AG10803 (cell line): ENCODE measurements at regions not wholly inside any gene's neighbourhood (a gene's known extent, or its start where the extent isn't known, plus 50 kb on each side); places are given as distances from the start of the nearest gene placed in this dataset.

ENCODE experiments used
- DNase-seq: peaks from one replicate; pipeline ENCODE4 v3.0.0; 2010; ENCODE audit warnings: low read depth
- H3K4me3 ChIP-seq: 2 replicates; pipeline ENCODE4 v1.5.1; 2011; ENCODE audit warnings: mild to moderate bottlenecking, low read length, control low read depth
- TF ChIP-seq, protein P1 (sequence below): conservative IDR thresholded peaks from 2 replicates; pipeline ENCODE4 v1.5.1; 2011; ENCODE audit warnings: mild to moderate bottlenecking, low read length, control low read depth, inconsistent platforms

DNA sequence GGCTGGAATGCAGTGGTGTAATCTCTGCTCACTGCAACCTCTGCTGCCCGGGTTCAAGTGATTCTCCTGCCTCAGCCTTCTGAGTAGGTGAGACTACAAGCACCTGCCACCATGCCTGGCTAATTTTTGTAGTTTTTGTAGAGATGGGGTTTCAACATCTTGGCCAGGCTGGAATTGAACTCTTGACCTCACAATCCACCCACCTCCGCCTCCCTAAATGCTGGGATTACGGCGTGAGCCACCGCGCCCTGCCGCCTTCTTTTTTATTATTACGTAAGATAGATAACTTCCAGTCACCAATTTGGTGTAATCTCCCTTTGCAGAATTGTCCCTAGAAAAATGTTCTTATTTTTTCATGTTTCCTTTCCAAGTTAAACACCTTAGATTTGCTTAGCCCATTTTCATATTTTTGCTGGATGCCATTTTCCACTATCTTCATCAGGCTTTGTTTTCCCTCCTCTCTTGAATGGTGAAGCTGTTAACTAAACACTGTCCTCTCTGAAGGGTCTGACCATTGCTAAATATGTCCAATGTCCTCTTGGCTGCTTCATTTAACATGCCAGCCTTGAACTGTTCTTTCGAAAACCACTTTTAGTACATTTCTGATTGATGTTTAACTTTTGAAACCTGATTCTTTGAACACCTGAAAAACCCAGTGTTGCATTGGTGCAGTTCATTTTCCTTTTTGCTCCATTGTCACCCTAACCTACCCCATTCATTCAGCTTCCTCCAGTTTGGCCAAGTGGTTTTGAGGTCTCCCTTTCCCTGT, 135.1 kb upstream of the PIK3R1 start:
- no peak for DNase-seq
- TF ChIP-seq, protein P1, sequence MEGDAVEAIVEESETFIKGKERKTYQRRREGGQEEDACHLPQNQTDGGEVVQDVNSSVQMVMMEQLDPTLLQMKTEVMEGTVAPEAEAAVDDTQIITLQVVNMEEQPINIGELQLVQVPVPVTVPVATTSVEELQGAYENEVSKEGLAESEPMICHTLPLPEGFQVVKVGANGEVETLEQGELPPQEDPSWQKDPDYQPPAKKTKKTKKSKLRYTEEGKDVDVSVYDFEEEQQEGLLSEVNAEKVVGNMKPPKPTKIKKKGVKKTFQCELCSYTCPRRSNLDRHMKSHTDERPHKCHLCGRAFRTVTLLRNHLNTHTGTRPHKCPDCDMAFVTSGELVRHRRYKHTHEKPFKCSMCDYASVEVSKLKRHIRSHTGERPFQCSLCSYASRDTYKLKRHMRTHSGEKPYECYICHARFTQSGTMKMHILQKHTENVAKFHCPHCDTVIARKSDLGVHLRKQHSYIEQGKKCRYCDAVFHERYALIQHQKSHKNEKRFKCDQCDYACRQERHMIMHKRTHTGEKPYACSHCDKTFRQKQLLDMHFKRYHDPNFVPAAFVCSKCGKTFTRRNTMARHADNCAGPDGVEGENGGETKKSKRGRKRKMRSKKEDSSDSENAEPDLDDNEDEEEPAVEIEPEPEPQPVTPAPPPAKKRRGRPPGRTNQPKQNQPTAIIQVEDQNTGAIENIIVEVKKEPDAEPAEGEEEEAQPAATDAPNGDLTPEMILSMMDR = no peak
- no peak overlapping the region for H3K4me3 ChIP-seq

DNA sequence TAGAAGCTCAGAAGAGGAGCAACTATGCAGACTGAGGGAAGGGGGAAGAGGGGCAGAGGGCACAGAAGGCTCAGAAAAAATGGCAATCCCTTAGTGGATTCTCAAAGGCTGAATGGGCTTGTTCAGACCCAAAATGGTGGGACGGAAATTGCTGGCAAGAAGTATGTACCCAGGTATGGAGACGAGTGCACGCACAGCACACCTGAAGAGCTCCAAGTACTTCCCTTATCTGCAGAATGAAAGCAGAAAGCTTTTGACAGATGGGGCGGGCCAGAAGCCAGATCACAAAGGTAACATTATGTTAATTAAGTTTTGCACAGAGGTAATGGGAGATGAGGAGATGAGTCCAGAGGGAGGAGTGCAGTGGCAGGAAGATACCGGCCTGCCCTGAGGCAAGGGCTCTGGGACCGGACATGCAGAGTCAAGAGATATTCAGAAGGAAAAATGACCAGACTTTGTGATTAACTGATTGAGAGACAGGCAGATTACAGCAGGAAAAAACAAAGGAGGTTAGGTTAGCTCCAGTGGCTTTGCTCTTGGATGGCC, 138.1 kb upstream of the PIK3R1 start:
- TF ChIP-seq, protein P1 = no peak
- no peak overlapping the region for H3K4me3 ChIP-seq
- no peak for DNase-seq

DNA sequence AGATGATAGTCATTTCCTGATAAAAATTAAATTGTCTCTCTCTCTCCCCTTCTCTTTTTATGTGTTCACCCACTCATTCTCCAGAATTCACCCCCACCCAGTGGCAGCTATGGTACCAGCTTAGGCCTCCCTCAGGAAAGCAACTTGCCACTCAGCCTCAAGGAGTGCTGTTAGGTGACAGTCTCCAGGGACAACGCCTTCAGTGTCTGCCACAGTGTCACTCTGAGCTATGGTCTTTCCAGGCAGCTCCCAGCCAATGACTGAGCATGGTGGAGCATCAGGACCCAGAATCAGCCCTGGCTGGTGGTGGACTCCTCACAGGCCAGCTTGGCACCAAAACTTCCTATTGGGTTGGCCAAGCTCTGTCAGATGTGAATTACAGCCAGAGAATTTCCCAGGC, 140.9 kb upstream of the PIK3R1 start:
- H3K4me3 ChIP-seq = no peak overlapping the region
- TF ChIP-seq, protein P1 = no peak
- DNase-seq = no peak

DNA sequence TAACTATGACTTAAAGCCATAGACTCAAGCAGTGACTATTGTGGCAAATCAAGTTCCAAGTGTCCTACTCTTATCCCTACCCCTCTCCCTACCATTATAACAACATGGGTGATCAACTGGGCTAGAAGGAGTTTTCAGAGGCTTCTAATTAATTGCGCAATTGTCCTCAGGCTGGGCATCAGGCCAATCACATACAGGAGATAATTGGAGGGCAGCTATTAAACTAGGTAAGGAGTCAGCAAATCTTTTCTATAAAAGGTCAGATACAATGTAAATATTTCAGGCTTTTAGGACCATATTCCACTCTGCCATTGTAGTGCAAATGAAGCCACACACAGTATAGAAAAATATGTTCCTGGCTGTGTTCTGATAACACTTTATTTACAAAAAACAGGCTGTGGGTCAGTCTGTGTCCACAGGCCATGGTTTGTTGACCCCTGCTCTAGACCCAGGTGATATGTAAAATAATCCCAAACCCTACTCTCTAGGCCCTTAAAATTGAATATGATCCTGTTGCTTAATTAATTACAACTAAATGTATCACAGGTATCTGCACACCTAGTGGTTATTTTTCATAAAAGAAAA, 141.4 kb upstream of the PIK3R1 start:
- TF ChIP-seq, protein P1 = no peak
- H3K4me3 ChIP-seq = no peak overlapping the region
- no peak for DNase-seq

DNA sequence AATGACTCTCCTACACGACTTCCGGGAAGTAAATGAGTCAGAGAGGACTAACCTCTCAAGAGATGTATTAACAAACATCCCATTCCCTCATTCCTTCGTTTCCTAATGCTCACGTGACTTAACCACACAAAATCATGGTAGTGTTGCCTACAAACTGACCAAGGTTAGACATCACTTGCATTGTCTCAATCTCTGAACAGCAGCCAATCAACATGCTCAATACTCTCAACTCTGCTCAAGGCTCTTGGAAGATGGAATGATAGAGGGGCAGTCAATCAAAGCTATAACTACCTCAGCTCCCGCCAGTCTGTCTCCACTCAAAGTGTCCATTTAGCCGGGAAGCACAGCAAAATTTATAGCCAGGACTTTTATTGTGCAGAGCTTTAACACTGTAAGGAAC, 143.8 kb upstream of the PIK3R1 start:
- peak; percentile 76 for DNase-seq
- TF ChIP-seq, protein P1 = no peak
- no peak overlapping the region for H3K4me3 ChIP-seq

DNA sequence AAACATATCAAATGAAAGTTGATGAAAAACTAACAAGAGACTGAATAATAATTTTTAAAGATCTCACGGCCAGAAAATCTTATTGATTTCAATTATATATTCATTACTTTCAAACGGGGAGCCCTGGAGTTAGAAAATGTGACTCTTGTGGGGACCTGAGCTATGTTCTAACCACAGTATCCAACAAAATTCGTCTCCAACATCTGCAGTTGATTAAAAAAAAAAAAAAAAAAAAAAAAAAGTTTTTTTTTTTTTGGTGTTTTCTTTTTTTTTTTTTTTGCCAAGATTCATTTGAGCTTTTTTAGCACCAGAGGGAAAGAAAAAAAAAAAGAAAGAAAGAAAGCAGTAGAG, 144.3 kb upstream of the PIK3R1 start:
- no peak overlapping the region for H3K4me3 ChIP-seq
- peak; percentile 50 for DNase-seq
- TF ChIP-seq, protein P1 = no peak
